RWPE1 (cell line): ENCODE measurements at regions not wholly inside any gene's neighbourhood (a gene's known extent, or its start where the extent isn't known, plus 50 kb on each side); places are given as distances from the start of the nearest gene placed in this dataset.
A peak's percentile ranks its signal among the peaks of the same experiment; 100 is the strongest.

Experiments
- CTCF ChIA-PET: fragments of 350-600 bp; sonication (Branson Sonifier 250); formaldehyde crosslinking; extraction: SDS; loops from one replicate; lab custom pipeline; 2021; lab: Yijun Ruan, JAX
- POLR2A ChIA-PET: fragments of 400-600 bp; formaldehyde crosslinking; extraction: SDS; loops from one replicate; lab custom pipeline; 2020; ENCODE audit warnings: antibody characterized with exemption; ENCODE audit not compliant: low non-redundant PET; lab: Yijun Ruan, JAX
- DNase-seq: peaks from one replicate; pipeline ENCODE4 v3.0.0; 2012; ENCODE audit warnings: low spot score
- H3K27ac ChIP-seq: fragments of 450-650 bp; 2 replicates; pipeline ENCODE4 v1.5.1; 2017
- CTCF ChIP-seq: fragments of 450-650 bp; conservative IDR thresholded peaks from 2 replicates; pipeline ENCODE4 v1.5.1; 2017; ENCODE audit warnings: low read depth, mild to moderate bottlenecking

- POLR2A ChIA-PET: no interaction called here
- no peak overlapping the region for H3K27ac ChIP-seq
- CTCF ChIA-PET: interaction anchor here (0.6 kb wide), 1 partner anchor 205 kb away, joined by 3 read pairs; no protein-coding TSS in a partner anchor
- DNase-seq: no peak
- TF ChIP-seq CTCF: no peak
Observed at GRCh38 chr2:100683231-100683630, 120.4 kb downstream of the PDCL3 start.

GRCh38 chr2:100691846-100692245 is 128.1 kb upstream of the NPAS2 start:
- TF ChIP-seq CTCF: no peak
- no peak for DNase-seq
- CTCF ChIA-PET: interaction anchor here (0.7 kb wide), 1 partner anchor 532 kb away, joined by 3 read pairs; no protein-coding TSS in a partner anchor
- H3K27ac ChIP-seq: no peak overlapping the region
- POLR2A ChIA-PET: no interaction called here

GRCh38 chr2:100692381-100692780 is 127.6 kb upstream of the NPAS2 start:
- ChIA-PET POLR2A (no interaction called here), CTCF (interaction anchor here (0.7 kb wide), 1 partner anchor 532 kb away, joined by 3 read pairs; no protein-coding TSS in a partner anchor)
- DNase-seq: no peak

GRCh38 chr2:100692906-100693305 is 127.0 kb upstream of the NPAS2 start:
- POLR2A ChIA-PET: no interaction called here
- no peak overlapping the region for H3K27ac ChIP-seq
- CTCF ChIA-PET: interaction anchor here (0.5 kb wide), 1 partner anchor 512 kb away, joined by 3 read pairs; no protein-coding TSS in a partner anchor
- TF ChIP-seq CTCF: no peak
- DNase-seq: no peak

More at GRCh38 chr2:100692381-100692780, 127.6 kb upstream of the NPAS2 start:
- no peak for TF ChIP-seq CTCF
- H3K27ac ChIP-seq: no peak overlapping the region

GRCh38 chr2:100699131-100699530 is 120.8 kb upstream of the NPAS2 start:
- no peak overlapping the region for H3K27ac ChIP-seq
- POLR2A ChIA-PET: no interaction called here
- CTCF ChIA-PET: no interaction called here
- no peak for DNase-seq
- TF ChIP-seq CTCF: no peak

GRCh38 chr2:100702438-100703109 is 117.4 kb upstream of the NPAS2 start:
- peak overlapping the region; percentile 63 for H3K27ac ChIP-seq
- CTCF ChIA-PET: interaction anchor here (0.5 kb wide), 1 partner anchor 14 kb away, joined by 3 read pairs; no protein-coding TSS in a partner anchor
- no peak for TF ChIP-seq CTCF
- DNase-seq: no peak
- POLR2A ChIA-PET: interaction anchor here (0.7 kb wide), 1 partner anchor 135 kb away, joined by 4 read pairs; no protein-coding TSS in a partner anchor
